Eye (tissue), 1 donor: ENCODE measurements at regions not wholly inside any gene's neighbourhood (a gene's known extent, or its start where the extent isn't known, plus 50 kb on each side); places are given as distances from the start of the nearest gene placed in this dataset.

ENCODE experiments used
- DNase-seq: peaks from one replicate; pipeline ENCODE4 v3.0.0-alpha.2; 2015

DNA sequence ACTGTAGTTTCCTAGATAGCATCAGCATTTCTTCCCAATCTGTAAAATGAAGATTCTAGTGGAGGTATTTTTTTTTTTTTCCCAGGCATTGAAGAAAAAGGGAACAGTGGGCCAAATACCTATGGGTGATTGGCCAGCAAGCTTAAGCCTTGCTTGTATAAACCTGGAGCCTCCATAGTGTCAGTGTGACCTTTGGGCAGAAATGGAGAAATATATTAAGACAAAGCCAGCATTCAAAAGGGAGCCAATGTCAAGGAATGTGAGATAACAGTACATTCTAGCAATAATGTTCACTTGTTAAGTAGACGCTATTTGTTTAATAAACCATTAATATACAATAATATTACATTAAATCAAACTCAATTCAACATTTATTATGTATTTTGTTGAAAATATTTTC, 275.4 kb downstream of the FOXA2 start:
- DNase-seq: no peak

DNA sequence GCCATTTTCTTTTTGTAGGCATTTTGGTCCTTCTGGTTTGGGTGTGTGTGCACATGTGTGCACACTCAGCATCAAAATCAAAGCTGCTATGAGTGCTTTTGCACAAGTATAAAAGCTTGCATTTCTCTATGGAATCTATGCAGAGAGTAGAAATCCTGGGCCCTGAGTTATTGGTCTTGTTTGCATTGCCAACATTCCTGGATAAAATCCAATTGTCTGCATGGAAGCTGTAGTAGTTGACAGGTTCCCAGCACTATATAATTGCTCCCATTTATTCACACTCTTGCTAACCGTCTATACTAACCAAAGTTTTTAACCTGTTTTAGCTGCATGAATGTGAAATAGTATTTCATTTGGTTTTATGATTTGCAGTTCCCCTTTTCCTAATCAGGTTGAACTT, 277.0 kb downstream of the FOXA2 start:
- no peak for DNase-seq

DNA sequence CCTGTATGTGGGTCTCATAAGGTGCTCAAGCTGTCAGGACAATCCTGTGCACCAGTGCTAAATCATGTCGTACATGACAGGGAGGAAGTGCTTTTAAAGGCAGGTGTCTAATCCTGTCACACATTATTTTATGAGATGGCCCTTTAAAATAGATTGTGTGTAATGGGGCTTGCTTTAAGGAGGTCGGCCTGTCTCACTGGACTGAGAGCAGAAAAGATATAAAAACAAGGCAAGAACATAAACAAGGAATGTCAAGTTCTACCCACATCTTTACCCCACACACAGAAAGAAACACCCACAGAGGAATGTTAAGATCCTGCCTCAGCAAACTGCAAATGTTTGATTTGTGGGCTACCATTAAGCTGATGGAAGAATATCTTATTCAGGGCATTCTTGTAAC, 279.0 kb downstream of the FOXA2 start:
- DNase-seq: no peak

DNA sequence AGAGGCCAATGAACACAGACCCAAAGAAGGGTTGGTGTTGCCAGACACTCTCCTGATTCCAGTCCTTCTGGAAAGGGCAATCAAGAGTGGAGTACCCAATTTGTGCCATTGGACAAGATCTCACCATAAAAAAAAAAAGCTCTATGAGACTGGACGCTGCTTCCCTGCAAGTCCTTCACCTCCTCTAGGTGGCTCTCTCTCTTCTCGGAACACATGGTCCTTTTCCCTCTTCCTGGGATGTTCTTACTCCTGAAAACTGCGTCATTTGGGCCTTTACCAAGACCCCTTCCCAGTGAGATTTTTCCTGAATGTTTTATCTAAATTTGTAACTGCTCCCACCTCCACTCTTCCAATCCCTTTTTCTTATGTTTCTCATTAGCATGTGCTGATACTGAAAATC, 280.8 kb downstream of the FOXA2 start:
- no peak for DNase-seq

DNA sequence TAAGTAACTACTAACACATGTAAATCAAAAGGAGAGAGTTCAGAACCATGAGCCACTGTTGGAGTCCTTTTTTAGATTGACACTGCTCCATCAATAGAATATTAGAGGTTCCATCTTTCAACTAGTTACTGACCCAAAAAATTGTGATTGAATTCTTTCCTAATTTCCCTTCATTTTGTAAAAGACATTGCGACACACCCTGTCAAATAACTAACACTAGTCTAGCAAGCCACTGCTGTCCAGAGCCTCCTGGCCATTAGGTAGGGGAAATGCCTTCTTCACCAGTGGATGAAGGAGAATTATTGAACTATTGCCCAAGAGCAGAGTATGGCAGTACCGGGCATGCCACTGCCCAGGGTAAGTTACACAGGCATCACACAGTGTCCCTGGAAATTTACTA, 282.3 kb downstream of the FOXA2 start:
- DNase-seq: no peak

DNA sequence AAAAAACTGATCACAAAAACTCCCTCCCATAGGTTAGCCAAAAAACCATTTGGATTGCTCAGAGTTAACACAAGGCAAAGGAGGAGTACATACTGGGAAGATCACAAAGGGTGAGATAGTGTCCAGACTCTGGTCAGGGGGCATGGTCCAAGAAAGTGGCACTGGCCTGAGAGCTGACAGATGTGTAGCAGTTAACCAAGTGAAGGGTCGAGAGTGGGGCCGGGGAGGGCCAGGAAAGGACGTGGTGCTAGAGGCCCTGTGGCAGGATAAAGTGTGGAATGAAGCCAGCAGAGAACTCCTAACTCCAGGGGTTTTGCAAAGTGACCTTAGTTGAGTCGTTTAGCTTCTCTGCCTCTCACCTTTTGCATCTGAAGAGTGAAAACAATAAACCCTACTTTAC, 290.5 kb downstream of the FOXA2 start:
- DNase-seq: no peak

DNA sequence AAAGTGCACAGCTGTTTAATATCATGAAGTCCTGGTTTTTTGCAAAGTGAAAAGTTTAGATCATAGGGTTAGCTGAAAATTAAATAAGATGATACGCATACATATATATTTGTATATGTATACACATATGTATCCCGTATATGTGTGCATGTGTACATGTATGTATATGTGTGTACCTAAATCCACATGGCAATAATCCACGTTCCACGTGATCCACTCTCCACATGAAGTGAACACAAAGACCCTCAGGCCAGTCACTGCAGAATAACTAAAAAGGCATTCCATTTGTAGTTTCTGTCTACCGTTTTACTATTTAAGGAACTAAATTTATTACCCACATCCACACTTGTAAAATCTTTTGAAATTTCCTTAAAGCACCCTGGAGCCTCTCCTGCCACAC, 294.9 kb downstream of the FOXA2 start:
- DNase-seq: no peak

DNA sequence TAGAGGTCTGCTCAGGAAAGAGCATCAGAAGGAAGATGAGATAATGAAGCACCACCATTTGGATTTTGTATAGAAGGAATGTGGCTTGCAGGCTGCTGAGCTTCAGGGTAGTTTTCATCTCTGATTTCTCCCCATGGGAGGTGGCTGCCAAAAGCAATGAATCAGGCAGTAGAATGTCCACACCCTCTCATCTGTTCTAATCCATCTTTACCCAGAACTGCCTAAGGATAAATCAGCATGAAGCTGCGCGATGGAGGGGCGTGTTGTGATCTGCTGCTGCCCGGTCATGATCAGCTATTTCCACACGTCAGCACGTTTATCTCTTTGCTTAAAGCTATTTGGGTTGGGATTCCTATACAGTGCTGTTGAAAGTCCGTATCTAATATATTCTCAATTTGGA, 295.4 kb downstream of the FOXA2 start:
- peak; percentile 35 for DNase-seq

DNA sequence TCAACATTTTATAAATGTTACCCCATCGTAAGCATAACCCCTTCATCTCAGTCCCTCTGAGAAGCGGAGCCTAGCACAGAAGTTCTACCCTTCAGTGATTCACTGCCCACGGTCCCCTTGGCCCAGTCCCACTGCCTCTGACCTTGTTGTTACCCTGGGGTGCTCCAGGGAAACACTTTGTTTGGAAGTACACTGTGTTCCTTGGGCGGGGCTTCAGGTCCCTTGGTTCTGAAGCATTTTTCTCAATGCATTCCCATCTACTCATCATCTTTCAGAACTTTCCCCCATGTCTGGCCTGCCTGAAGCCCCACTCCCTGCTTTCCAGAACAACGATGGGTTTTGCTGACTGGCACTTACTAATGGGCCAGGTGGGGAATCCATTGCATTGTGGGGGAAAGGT, 296.2 kb downstream of the FOXA2 start:
- no peak for DNase-seq

DNA sequence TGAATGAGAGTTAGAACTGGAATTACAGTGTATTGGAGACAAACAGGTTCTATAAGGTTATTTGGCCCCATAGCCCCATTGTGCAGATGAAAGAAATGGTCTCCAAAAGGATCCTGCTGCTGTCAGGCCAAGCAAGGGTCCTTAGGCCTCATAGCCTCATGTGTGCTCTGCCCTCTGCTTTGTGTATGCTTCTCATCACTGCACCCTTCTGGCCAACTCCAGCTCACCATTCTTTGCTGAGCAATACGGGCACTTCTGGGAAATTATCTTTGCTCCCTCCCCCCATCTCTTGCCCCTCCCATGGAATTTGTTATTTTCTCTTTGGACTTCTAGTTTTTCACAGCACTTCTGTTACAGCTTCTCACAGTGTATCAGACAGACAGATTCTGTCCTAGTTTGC, 298.8 kb downstream of the FOXA2 start:
- no peak for DNase-seq

DNA sequence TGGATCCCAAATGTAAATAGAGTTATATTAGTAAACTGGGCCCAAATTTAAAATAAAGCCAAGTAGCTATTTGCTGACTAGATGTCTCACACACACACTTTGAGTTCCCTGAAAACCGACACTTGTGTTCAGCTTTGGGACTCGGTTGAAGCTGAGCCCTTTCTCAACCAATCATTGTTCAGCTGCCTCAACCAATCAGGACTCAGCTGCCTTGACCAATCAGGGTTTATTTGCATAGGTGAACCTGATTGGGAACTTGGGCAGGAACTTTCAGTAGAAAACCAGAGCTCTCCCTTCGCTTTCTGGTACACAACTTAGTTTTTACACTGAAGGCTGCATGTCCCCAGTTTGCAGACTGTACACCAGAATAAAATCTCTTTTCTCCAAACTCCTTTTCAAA, 301.7 kb downstream of the FOXA2 start:
- DNase-seq: no peak

DNA sequence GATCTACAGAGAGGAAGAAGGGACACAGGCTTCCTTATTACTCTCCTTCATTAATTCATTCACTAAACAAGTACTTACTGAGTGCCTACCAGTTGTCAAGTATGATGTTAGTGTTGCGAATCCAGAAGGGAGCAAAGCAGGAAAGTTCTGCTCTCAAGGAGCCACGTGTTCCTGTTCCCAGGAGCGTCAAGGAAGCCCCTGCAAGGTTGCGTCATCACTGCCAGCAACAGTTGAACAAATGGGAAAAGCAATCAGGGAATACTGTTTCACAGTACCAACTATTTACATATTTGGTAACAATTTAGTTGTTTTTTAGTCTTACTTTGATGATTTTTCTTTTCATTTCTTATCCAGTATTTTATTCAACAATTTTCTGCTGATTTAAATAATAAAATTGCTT, 310.0 kb downstream of the FOXA2 start:
- DNase-seq: no peak

DNA sequence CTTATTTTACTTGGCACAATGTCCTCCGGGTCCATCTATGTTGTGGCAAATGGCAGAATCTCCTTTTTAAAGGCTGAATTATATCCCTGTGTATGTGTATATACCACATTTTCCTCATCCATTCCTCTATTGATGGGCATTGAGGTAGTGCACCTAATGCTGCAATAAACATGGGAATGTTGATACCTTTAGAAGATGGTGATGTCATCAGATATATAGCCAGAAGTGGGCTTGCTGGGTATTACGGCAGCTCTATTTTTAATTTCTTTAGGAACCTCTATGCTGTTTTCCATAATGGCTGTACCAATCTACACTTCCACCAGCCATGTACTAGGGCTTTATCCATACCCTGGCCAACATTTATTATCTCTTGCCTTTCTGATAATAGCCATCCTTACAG, 315.7 kb downstream of the FOXA2 start:
- DNase-seq: no peak

DNA sequence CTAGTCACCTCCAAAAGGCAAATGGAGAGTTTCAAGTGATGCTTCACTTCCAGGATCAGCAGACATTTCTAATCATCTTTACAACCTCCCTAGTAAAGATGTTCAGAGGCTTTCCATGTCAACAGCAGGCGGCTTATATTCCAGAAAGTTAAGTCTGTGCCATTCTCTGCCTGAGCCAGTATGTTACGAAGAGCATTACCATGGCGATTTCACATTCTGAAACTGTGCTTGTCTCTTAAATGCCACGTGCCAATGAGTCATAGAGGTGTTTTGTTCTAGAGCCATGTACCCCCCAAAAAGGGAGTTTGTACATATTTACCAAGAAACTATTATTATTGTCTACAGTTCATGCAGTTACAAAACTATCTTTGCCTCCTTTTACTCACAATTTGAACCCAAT, 319.5 kb downstream of the FOXA2 start:
- no peak for DNase-seq

DNA sequence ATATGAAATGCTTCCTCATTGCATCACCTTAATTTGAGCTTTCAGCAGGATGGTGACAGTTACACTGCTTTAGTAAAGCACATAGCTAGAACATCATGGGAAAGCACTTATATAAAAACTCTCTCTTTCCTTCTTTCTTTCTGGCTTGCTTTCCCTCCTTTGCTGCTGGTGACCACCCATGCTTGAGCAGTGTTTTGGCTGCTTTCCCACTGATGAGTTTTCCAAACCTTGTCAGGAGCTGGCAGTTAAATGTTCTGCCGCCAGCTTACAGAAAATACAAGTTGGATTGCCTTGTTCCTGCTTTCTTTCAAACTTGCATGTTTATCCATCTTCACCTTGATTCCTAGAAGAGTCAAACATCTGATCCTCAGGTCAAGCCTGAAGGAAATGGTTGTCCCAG, 323.9 kb downstream of the FOXA2 start:
- DNase-seq: no peak

DNA sequence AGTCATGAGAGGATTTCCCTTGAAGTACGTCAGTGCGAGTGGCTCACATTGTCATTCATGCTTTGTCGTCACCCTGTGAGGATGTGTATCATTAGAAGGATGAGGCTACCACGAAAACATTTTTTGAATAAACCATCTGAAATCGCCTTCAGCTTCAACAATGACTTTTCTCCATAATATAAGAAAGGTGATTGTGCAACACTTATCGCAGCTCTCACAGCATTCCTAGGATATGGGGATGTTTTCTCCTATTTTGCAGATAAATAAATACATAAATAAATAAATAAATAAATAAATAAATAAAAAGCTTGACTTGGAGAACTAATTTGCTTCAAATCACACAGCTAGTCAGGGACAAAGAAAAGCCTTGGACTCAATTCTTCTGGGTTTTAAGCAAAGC, 326.5 kb downstream of the FOXA2 start:
- no peak for DNase-seq

DNA sequence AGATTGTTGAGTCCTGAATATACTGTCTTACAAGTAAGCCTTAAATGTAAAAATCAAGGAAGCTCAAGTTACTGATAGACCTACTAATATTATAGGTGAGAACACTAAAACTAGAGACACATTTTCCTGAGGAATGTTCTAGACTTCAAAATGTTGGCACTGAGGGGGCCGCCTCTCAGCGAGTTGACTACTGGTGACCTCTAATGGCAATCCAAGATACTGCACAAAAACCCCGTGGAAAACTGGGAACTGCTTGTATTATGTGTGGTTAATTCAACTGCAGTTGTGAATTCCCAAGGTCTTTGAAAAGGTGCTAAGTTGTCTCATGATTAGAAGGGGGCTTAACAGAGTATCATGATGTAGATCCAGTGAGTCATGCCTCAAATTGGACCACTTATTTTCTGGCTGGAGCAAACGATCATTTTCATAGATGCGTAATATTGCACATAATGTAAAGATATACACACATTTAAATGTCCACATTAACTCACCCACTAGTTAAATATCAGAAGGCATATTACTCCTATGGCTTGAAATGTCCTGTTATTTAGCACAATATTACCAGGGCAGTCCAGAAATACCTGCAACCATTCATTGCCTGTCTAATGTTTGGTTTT, 336.2 kb downstream of the FOXA2 start:
- DNase-seq: peak; percentile 62

DNA sequence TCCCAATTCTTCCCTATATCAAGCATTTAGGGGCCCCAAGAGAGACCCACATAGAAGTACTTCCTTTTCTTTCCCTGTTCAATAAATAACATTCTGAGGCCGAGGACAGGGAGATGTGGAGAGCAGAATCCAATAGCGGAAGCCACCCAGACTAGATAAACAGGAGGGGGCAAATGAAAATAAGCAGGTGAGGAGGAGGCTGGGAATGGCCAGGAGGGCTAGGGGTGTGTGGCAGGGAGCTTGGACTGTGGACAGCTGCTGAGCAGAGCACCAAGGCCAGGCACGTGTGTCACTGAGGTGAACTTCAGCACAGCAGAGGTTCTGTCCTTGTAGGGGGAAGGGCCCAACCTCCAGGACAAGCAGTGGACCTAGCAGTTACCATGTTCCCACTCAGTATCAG, 339.2 kb downstream of the FOXA2 start:
- no peak for DNase-seq

DNA sequence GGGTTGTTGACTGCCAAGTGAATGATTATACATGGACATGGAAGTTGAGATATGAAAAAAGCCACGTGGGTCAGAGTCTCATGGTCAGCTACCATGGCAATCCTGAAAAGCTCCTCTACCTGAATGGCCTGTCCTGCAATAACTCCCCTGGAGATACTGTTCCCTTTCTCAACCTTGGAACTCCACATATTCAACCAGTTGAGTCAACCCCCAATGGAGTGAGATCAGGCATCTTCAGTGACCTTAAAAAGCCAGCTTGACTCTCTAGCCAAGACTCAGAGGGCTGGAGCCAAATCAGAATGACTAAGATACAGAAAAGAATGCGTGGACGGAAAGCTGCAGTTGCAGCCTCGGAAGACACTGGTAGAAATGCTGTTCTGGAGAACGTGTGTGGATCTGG, 341.3 kb downstream of the FOXA2 start:
- no peak for DNase-seq

DNA sequence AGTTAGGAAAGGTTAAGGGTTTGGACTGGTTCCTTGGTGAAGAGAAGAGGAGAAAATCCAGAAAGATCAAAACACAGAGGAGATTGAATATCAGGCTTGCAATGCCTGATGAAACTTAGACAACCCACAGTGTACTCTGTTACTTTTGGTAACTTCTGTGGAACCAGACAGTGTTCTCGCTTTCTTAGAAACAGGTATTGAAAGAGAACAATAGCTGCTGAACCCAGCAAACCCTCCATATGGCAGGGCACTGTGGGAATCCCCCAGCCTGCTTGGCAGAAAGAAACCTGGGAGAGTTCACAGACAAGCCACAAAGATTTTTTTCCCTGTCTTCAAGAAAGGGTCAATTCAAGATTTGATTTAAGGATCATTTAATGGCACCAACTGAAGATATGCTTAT, 342.8 kb downstream of the FOXA2 start:
- no peak for DNase-seq

DNA sequence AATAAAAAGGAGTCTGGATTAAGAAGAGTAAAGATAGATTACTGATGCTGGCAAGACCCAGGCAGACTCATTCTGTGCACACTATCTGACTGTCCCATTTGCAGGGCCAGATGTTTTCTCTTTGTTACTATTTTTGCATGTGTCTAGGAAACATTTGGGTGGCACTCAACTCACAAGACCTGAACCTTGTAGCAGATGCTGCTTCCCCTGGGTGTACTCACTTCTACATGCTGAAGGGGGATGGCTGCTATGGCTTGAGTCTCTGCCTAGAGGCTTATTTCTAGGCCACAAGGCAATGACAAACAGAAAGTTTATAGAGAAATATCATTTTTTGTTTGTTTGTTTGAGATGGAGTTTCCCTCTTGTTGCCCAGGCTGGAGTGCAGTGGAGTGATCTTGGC, 351.4 kb downstream of the FOXA2 start:
- DNase-seq: no peak

DNA sequence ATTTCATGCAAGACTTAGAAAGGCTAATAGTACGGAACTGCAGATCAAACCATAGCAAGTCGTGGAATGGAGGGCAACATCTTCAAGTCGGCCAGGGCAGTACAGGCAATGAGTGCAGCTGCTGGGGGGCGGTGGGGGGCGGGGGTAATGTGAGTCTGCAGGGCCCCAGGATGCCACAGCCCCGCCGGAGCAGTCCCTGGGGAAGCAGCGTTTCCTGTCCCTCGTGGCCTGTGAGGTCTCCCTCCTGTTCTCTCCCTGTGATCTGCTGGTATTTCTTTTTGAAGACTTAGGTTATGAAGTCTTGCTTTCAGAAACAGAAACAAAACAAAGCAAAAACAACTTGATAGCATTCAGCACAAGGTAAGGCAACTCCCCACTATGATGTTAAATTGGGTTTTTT, 351.9 kb downstream of the FOXA2 start:
- no peak for DNase-seq

DNA sequence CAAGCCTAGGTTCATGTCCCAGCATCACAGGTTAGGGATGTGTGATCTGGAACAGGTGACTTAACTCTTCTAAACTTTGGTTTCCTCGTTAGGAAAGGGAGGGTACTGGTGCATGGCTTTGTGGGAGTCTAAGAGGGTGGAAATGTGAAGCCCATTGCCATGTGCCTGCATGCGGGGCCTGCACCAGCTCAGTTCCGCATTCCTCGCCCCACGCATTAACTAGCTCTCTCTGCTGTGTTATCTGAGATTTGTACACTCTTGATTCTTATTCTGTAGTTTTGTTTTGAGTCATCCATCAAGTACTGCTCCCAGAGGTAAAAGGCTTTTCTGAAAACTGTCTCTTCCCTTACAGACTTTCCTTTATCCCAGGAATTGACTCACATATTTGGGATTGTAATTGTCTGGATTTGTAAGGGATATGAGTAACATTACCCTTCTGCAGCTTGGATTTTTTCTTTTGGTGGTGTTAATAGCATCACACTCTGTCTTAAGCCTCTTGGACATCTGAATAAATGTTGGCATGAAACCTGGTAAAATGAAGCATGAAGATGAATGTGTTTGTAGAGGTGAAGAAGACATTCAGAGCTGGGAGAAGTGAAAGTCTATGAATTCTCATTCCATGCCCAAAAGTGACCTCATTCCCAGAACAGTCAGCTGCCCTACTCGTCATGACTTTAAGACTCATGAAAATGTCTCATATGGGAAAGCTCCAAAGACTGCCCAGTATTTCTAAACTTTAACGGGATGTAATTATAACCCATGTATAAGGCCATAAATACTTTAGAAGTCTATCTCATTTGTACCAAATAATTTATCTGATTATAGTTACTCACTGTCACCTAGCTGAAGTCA, 357.3 kb downstream of the FOXA2 start:
- DNase-seq: no peak

DNA sequence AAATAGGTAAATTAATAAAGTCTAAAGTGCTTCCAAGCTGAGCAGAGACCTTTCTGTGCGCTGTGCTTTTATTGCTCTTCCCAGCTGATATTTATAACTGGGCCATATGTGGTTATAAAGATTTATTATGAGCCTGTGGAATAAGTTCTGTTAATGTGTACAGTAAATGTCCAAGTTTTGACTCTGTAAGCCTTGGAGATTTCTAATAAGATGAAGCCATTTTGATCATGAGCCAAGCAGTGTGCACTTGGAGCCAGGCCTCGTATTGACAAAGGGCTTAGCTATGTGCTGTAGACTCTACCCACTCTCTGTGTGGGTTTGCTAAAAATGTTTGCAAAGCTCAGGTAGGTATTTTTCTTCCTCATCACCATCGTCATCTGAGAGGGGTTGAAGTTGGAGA, 361.1 kb downstream of the FOXA2 start:
- DNase-seq: no peak
